ENCODE measurements at regions not wholly inside any gene's neighbourhood (a gene's known extent, or its start where the extent isn't known, plus 50 kb on each side); places are given as distances from the start of the nearest gene placed in this dataset.
A peak's percentile ranks its signal among the peaks of the same experiment; 100 is the strongest.

DNA sequence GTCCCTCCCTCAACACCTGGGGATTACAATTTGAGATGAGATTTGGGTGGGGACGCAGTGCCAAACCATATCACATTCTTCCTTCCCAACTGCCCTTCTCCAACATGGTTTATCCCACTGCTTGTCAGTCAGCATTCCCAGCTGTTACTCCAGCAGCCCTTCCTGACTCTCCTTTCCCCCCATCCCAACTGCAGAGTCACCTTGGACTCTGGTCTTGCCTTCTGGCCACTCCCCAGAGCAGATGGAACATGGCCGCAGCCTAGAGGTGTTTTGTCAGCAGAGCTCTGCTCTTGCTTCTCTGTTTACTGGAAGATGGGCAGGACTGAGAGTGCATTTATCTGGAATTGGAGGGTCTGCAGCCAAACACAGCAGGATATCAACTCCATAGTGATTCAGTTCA, 51.2 kb upstream of the MEX3C start:
- TF ChIP-seq, protein P1, sequence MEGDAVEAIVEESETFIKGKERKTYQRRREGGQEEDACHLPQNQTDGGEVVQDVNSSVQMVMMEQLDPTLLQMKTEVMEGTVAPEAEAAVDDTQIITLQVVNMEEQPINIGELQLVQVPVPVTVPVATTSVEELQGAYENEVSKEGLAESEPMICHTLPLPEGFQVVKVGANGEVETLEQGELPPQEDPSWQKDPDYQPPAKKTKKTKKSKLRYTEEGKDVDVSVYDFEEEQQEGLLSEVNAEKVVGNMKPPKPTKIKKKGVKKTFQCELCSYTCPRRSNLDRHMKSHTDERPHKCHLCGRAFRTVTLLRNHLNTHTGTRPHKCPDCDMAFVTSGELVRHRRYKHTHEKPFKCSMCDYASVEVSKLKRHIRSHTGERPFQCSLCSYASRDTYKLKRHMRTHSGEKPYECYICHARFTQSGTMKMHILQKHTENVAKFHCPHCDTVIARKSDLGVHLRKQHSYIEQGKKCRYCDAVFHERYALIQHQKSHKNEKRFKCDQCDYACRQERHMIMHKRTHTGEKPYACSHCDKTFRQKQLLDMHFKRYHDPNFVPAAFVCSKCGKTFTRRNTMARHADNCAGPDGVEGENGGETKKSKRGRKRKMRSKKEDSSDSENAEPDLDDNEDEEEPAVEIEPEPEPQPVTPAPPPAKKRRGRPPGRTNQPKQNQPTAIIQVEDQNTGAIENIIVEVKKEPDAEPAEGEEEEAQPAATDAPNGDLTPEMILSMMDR (IDR thresholded peaks at IDR 0.05; ENCODE audit: insufficient read depth, low read length, poor library complexity, severe bottlenecking): no peak
- H3K36me3 ChIP-seq (ENCODE audit: control insufficient read depth, insufficient read depth, low read length): no peaks in the 10 kb centered on the region
- H3K27me3 ChIP-seq (replicated peaks; ENCODE audit: control insufficient read depth, insufficient read depth, low read length): no peaks in the 10 kb centered on the region
- H3K4me3 ChIP-seq (replicated peaks; ENCODE audit: low read depth, low read length): no peak overlapping the region
- no peak for DNase-seq (ENCODE audit: extremely low read depth, insufficient read length)

DNA sequence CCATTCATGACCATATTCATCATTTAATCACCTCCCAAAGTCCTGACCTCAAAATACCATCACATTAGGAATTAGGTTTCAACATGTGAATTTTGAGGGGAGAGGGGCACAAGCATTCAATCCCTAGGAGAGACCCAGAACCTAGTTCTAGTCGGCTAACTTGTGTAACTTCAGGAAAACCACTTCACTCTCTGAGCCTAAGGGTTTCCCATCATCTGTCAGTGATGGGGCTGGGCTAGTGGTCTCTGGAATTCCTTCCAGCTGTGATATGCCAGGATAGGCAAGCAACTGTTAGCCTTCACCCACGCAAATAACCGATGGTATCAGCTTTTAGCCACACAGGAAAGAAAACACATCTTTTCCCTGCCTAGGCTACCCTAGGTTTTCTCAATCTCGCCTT, 52.5 kb upstream of the MEX3C start:
- H3K4me3 ChIP-seq (replicated peaks; ENCODE audit: low read depth, low read length): no peak overlapping the region
- H3K36me3 ChIP-seq (ENCODE audit: control insufficient read depth, insufficient read depth, low read length): no peaks in the 10 kb centered on the region
- TF ChIP-seq, protein P1 (IDR thresholded peaks at IDR 0.05; ENCODE audit: insufficient read depth, low read length, poor library complexity, severe bottlenecking): no peak
- DNase-seq (ENCODE audit: extremely low read depth, insufficient read length): no peak
- no peaks in the 10 kb centered on the region for H3K27me3 ChIP-seq (replicated peaks; ENCODE audit: control insufficient read depth, insufficient read depth, low read length)

DNA sequence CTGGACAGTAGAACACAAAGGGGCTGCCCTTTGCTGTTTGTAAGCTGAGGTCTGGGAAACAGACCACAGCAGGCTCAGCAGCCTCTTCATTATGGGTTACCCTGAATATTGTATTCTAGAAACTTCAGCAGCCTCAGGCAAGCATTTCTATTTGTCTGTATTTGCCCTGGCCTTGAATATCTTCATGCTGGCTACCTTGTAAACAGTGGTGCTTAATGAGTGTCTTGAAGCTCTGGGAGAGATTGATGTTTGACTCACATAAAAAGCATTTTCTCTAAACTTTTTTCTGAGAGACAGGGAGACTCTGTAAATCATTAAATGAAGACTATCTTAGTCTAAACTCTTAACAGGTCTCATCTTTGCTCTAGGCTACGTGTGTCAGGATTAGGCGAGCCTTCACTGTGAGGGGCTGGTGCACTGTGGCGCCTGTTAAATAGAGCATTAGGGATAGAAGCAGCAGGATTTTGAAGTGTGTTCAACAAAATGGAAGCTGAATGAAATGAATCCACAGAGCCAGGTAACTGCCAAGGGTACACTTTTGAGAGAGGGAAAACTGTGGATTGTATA, 53.1 kb upstream of the MEX3C start:
- TF ChIP-seq, protein P1 (IDR thresholded peaks at IDR 0.05; ENCODE audit: insufficient read depth, low read length, poor library complexity, severe bottlenecking): no peak
- no peaks in the 10 kb centered on the region for H3K27me3 ChIP-seq (replicated peaks; ENCODE audit: control insufficient read depth, insufficient read depth, low read length)
- H3K4me3 ChIP-seq (replicated peaks; ENCODE audit: low read depth, low read length): no peak overlapping the region
- no peaks in the 10 kb centered on the region for H3K36me3 ChIP-seq (ENCODE audit: control insufficient read depth, insufficient read depth, low read length)
- DNase-seq (ENCODE audit: extremely low read depth, insufficient read length): no peak

DNA sequence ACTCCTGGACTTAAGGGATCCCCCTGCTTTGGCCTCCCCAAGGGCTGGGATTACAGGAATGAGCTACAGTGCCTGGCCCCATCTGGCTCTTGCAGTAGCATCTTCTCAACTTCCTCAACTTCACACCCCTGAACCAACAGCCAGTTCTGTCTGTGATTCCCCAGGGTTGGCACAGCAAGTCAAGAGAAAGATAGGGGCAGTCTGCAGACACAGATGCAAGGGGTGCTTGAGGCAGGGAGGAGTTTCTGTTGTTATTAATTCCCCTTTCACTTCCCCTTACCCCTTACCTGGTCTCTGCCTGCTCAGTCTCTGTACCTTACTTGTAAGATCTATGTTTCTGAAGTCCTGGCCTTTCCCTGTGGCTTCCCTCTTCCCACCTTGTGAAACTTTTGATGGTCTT, 54.1 kb upstream of the MEX3C start:
- peak; percentile 69 for DNase-seq (ENCODE audit: extremely low read depth, insufficient read length)
- Histone ChIP-seq H3K4me3 (replicated peaks; ENCODE audit: low read depth, low read length) (no peak overlapping the region), H3K27me3 (replicated peaks; ENCODE audit: control insufficient read depth, insufficient read depth, low read length) (no peaks in the 10 kb centered on the region), H3K36me3 (ENCODE audit: control insufficient read depth, insufficient read depth, low read length) (no peaks in the 10 kb centered on the region)
- TF ChIP-seq, protein P1 (IDR thresholded peaks at IDR 0.05; ENCODE audit: insufficient read depth, low read length, poor library complexity, severe bottlenecking): no peak

DNA sequence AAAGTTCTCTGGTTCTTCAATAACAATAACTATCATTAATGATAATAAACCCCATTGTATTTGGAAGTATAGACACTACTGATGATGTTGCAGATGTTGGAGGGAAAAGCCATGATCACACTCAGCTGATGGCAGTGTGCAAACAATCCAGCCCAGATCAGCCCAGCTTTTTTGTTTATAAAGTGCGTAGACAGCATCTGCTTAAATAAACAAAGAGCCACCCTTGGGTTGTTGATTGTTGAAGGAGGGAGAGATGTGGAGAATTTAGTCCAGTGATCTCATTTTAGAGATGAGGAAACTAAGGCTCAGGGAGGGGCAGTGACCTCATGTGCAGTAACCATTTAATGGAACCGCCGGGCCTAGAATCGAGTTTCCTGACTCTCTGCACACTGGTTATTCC, 56.0 kb upstream of the MEX3C start:
- Histone ChIP-seq H3K36me3 (ENCODE audit: control insufficient read depth, insufficient read depth, low read length) (no peaks in the 10 kb centered on the region), H3K27me3 (replicated peaks; ENCODE audit: control insufficient read depth, insufficient read depth, low read length) (no peaks in the 10 kb centered on the region), H3K4me3 (replicated peaks; ENCODE audit: low read depth, low read length) (no peak overlapping the region)
- no peak for DNase-seq (ENCODE audit: extremely low read depth, insufficient read length)
- TF ChIP-seq, protein P1 (IDR thresholded peaks at IDR 0.05; ENCODE audit: insufficient read depth, low read length, poor library complexity, severe bottlenecking): no peak

DNA sequence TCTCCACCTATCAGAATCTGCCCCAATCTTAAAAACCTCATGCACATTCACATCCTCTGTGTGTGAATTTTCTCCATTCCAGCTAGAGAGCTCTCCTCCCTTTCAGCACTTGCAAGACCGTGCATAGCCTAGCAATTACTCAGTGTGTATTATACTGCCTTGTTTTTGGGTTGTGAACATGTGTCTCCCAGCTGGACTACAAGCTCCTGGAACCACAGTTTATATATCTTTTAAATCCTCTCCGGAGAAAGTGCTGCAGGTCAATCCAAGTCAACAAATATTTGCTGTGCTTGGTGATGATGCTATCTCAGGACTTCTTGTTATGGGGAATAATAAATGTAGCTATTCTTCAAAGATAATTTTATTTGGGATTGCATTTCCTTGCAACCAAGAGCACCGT, 58.2 kb upstream of the MEX3C start:
- TF ChIP-seq, protein P1 (IDR thresholded peaks at IDR 0.05; ENCODE audit: insufficient read depth, low read length, poor library complexity, severe bottlenecking): no peak
- no peak for DNase-seq (ENCODE audit: extremely low read depth, insufficient read length)
- H3K36me3 ChIP-seq (ENCODE audit: control insufficient read depth, insufficient read depth, low read length): no peaks in the 10 kb centered on the region
- H3K4me3 ChIP-seq (replicated peaks; ENCODE audit: low read depth, low read length): no peak overlapping the region
- no peaks in the 10 kb centered on the region for H3K27me3 ChIP-seq (replicated peaks; ENCODE audit: control insufficient read depth, insufficient read depth, low read length)

Measured in GM06990 (cell line).